Uterus (tissue), 2 donors: ENCODE measurements at regions not wholly inside any gene's neighbourhood (a gene's known extent, or its start where the extent isn't known, plus 50 kb on each side); places are given as distances from the start of the nearest gene placed in this dataset.

Source experiments
- CTCF ChIP-seq, 4 experiments: fragments of 200-600 bp in 2 of 4; fragments of 450-650 bp in 2 of 4; sonication (generic) in 2 of 4; IDR thresholded peaks; one replicate each; pipeline ENCODE4 v1.5.1; 2016 to 2019; ENCODE audit warnings: antibody characterized with exemption in 4 of 4, mild to moderate bottlenecking in 2 of 4, moderate library complexity in 1 of 4
- POLR2A ChIP-seq, 2 donors: fragments of 450-650 bp; IDR thresholded peaks; one replicate each; pipeline ENCODE4 v1.6.1; 2016; ENCODE audit warnings: antibody characterized with exemption in 2 of 2, mild to moderate bottlenecking in 1 of 2, moderate library complexity in 1 of 2

- TF ChIP-seq CTCF (IDR thresholded peaks at IDR 0.05): no peak
- no peak for TF ChIP-seq POLR2A (IDR thresholded peaks at IDR 0.05)
Measured at GRCh38 chr2:126832014-126832413, 66.7 kb upstream of the TEX51 start.
